Common myeloid progenitor, CD34-positive (primary cell): ENCODE measurements at regions not wholly inside any gene's neighbourhood (a gene's known extent, or its start where the extent isn't known, plus 50 kb on each side); places are given as distances from the start of the nearest gene placed in this dataset.
A peak's percentile ranks its signal among the peaks of the same experiment; 100 is the strongest.

Experiments
- CTCF ChIA-PET: fragments of 350-600 bp; sonication (Branson Sonifier 250); formaldehyde crosslinking; loops from one replicate; lab custom pipeline; 2021; ENCODE audit warnings: antibody characterized with exemption; lab: Charles Lee
- POLR2A ChIA-PET: fragments of 350-600 bp; sonication (Branson Sonifier 250); formaldehyde crosslinking; loops from one replicate; lab custom pipeline; 2021; ENCODE audit warnings: antibody characterized with exemption; lab: Charles Lee
- DNase-seq, 3 donors: peaks; one replicate each; pipeline versions ENCODE4 v3.0.0 to v3.0.0-alpha.2; 2013
- H3K27ac ChIP-seq, 2 experiments: 1 replicate in 1 of 2; 2 replicates in 1 of 2; pipeline ENCODE4 v1.7.0; 2013; ENCODE audit warnings: inconsistent platforms in 2 of 2, low read length in 2 of 2, mild to moderate bottlenecking in 2 of 2, low read depth in 1 of 2, moderate library complexity in 1 of 2; ENCODE audit not compliant: severe bottlenecking in 2 of 2, insufficient read depth in 1 of 2, poor library complexity in 1 of 2
- H3K27me3 ChIP-seq, 5 experiments: replicated peaks in 2 of 5; 1 replicate in 3 of 5; 2 replicates in 2 of 5; pipeline versions ENCODE4 v1.6.1 to v1.7.0; 2013; ENCODE audit warnings: low read length in 4 of 5, mild to moderate bottlenecking in 2 of 5, moderate library complexity in 2 of 5, inconsistent platforms in 1 of 5; ENCODE audit not compliant: insufficient read depth in 5 of 5, control insufficient read depth in 4 of 5
- H3K36me3 ChIP-seq, 4 experiments: 1 replicate in 2 of 4; 2 replicates in 2 of 4; pipeline versions ENCODE4 v1.6.1 to v1.7.0; 2013; ENCODE audit warnings: low read length in 3 of 4, control low read depth in 1 of 4, mild to moderate bottlenecking in 1 of 4; ENCODE audit not compliant: control insufficient read depth in 4 of 4, insufficient read depth in 4 of 4
- H3K4me1 ChIP-seq, 4 experiments: 1 replicate in 3 of 4; 2 replicates in 1 of 4; pipeline versions ENCODE4 v1.6.1 to v1.7.1; 2013; ENCODE audit warnings: low read length in 3 of 4, mild to moderate bottlenecking in 3 of 4, control low read depth in 1 of 4, inconsistent platforms in 1 of 4, moderate library complexity in 1 of 4; ENCODE audit not compliant: control insufficient read depth in 4 of 4, insufficient read depth in 4 of 4; ENCODE audit errors: control extremely low read depth in 1 of 4
- H3K4me3 ChIP-seq, 7 experiments: 1 replicate in 4 of 7; 2 replicates in 3 of 7; pipeline versions ENCODE4 v1.5.1 to v1.7.0; 2013; ENCODE audit warnings: mild to moderate bottlenecking in 7 of 7, low read length in 6 of 7, moderate library complexity in 6 of 7, inconsistent platforms in 2 of 7, low read depth in 2 of 7, control low read depth in 1 of 7; ENCODE audit not compliant: insufficient read depth in 4 of 7, control insufficient read depth in 1 of 7; ENCODE audit errors: extremely low read depth in 1 of 7
- H3K9me3 ChIP-seq, 5 experiments: 1 replicate in 4 of 5; 2 replicates in 1 of 5; pipeline versions ENCODE4 v1.6.1 to v1.7.1; 2013; ENCODE audit warnings: low read length in 4 of 5, mild to moderate bottlenecking in 2 of 5, inconsistent platforms in 1 of 5, low read depth in 1 of 5, moderate library complexity in 1 of 5; ENCODE audit not compliant: control insufficient read depth in 4 of 5, insufficient read depth in 2 of 5; ENCODE audit errors: control extremely low read depth in 1 of 5
- WGBS: methylation state at CpG from one replicate; pipeline ENCODE4 v1.1.5; 2013; ENCODE audit not compliant: insufficient coverage; 5-methylcytosine and 5-hydroxymethylcytosine counted together

DNA sequence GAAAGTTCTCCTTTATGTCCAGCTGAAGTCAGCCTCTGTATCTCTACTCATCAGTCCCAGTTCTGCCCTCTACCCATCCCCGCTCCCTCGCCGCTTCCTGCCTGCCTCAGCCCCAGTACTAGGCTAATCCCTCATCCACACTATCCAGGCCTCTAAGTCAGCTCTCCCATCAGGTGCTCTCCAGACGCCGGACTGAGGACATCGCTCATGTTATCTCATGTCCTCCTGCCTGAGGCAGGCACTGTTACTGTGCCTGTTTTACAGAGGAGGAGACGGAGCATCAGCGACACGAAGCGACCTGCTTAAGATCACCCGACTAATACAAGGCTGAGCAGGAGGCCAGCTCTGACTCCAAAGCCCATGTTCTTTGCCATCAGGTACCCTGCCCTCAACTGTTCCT, 57.3 kb upstream of the RUNX3 start:
- POLR2A ChIA-PET, result no interaction called here
- Histone ChIP-seq H3K4me1 (peaks cover 0 to 60% (median 18%) of the 10 kb centered on the region in 4 experiments), H3K27ac (no peak overlapping the region), H3K4me3 (no peak overlapping the region), H3K27me3 (no peaks in the 10 kb centered on the region), H3K9me3 (no peaks in the 10 kb centered on the region), H3K36me3 (no peaks in the 10 kb centered on the region)
- no peak for DNase-seq
- WGBS, result 100% methylated on average over 8 of the region's 11 CpGs
- CTCF ChIA-PET, result interaction anchor here (1.0 to 4.3 kb wide), 11 partner anchors 9 to 90 kb away, joined by 3 to 13 read pairs (median 6); no protein-coding TSS in a partner anchor

- CTCF ChIA-PET, result interaction anchor here (1.3 to 4.3 kb wide), 6 partner anchors 12 to 89 kb away, joined by 4 to 13 read pairs (median 6); no protein-coding TSS in a partner anchor
- Histone ChIP-seq H3K27me3 (no peaks in the 10 kb centered on the region), H3K4me3 (no peak overlapping the region), H3K9me3 (no peaks in the 10 kb centered on the region), H3K4me1 (peaks cover 0 to 55% (median 17%) of the 10 kb centered on the region in 4 experiments), H3K27ac (no peak overlapping the region), H3K36me3 (no peaks in the 10 kb centered on the region)
- 69% methylated on average over 2 of the region's 2 CpGs for WGBS
- no peak for DNase-seq
- POLR2A ChIA-PET, result no interaction called here
Observed at GRCh38 chr1:24986372-24986965, 56.4 kb upstream of the RUNX3 start.

GRCh38 chr1:24985737-24986136, 55.7 kb upstream of the RUNX3 start:
- CTCF ChIA-PET, result interaction anchor here (1.7 to 4.3 kb wide), 4 partner anchors 11 to 52 kb away, joined by 4 to 13 read pairs (median 10); no protein-coding TSS in a partner anchor
- peaks cover 0 to 55% (median 13%) of the 10 kb centered on the region in 4 experiments for H3K4me1 ChIP-seq
- POLR2A ChIA-PET, result interaction anchor here (1.0 kb wide), 1 partner anchor 37 kb away, joined by 3 read pairs; no protein-coding TSS in a partner anchor
- WGBS, result 100% methylated on average over 3 of the region's 3 CpGs
- H3K27me3 ChIP-seq, result no peaks in the 10 kb centered on the region
- H3K27ac ChIP-seq, result no peak overlapping the region
- no peaks in the 10 kb centered on the region for H3K36me3 ChIP-seq
- no peaks in the 10 kb centered on the region for H3K9me3 ChIP-seq
- no peak for DNase-seq
- H3K4me3 ChIP-seq, result no peak overlapping the region

GRCh38 chr1:24984800-24985522, 54.9 kb upstream of the RUNX3 start:
- 67% methylated on average over 3 of the region's 5 CpGs for WGBS
- no peak overlapping the region for H3K4me3 ChIP-seq

GRCh38 chr1:24984300-24984699, 54.2 kb upstream of the RUNX3 start:
- Histone ChIP-seq H3K9me3 (no peaks in the 10 kb centered on the region), H3K27me3 (no peaks in the 10 kb centered on the region), H3K27ac (no peak overlapping the region), H3K4me3 (no peak overlapping the region), H3K4me1 (peaks cover 0 to 48% (median 4%) of the 10 kb centered on the region in 4 experiments), H3K36me3 (no peaks in the 10 kb centered on the region)
- no peak for DNase-seq
- ChIA-PET CTCF (interaction anchor here (1.3 to 4.3 kb wide), 3 partner anchors 10 to 53 kb away, joined by 3 to 13 read pairs (median 10); no protein-coding TSS in a partner anchor), POLR2A (interaction anchor here (1.1 kb wide), 1 partner anchor 136 kb away, joined by 3 read pairs; no protein-coding TSS in a partner anchor)
- 100% methylated on average over 2 of the region's 2 CpGs for WGBS

More at GRCh38 chr1:24984800-24985522, 54.9 kb upstream of the RUNX3 start:
- ChIA-PET CTCF (interaction anchor here (1.3 to 4.3 kb wide), 4 partner anchors 10 to 53 kb away, joined by 3 to 13 read pairs (median 7); no protein-coding TSS in a partner anchor), POLR2A (interaction anchor here (0.6 to 1.1 kb wide), 3 partner anchors 38 to 137 kb away, joined by 3 read pairs; no protein-coding TSS in a partner anchor)
- H3K4me1 ChIP-seq, result peaks cover 0 to 51% (median 8%) of the 10 kb centered on the region in 4 experiments
- H3K27me3 ChIP-seq, result no peaks in the 10 kb centered on the region
- no peaks in the 10 kb centered on the region for H3K36me3 ChIP-seq
- DNase-seq, result peak in 2 of 3 donors; percentile 39 to 48
- H3K27ac ChIP-seq, result no peak overlapping the region
- H3K9me3 ChIP-seq, result no peaks in the 10 kb centered on the region

DNA sequence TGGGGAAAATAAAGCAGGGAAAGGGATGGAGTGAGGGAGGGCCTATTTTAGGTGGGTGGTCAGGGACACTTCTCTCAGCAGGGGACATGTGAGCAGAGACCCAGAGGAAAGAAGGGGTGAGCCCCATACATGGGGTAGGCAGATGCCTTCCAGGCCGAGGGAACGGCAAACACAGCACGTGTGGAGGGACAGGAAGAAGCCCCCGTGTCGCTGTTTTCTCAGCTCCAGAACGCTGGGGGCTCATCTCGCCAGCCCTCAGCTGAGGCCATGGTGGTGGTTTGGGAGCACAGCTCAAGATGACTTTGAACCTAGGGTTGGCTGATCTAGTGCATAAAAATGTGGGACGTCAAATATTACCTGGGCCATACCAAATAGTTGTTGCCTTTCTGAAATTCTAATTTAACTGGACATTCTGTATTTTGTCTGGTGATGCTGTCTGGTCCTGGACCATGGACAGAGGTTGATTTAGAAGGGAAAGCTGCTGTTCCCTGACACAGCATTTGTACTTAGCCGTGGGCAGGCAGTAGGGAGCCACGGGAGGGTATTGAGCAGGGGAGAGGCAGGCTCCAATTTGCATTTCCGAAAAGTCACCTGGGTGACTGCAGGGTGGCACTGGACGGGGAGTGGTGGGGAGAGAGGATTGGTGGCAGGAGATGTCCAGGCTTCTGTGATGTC, 53.1 kb upstream of the RUNX3 start:
- WGBS, result 97% methylated on average over 9 of the region's 12 CpGs

More for the DNA sequence above, 53.1 kb upstream of the RUNX3 start:
- H3K9me3 ChIP-seq, result no peaks in the 10 kb centered on the region
- CTCF ChIA-PET, result interaction anchor here (1.0 to 1.4 kb wide), 3 partner anchors 9 to 54 kb away, joined by 3 to 4 read pairs (median 4); no protein-coding TSS in a partner anchor
- no peak overlapping the region for H3K4me3 ChIP-seq
- H3K36me3 ChIP-seq, result no peaks in the 10 kb centered on the region
- no peaks in the 10 kb centered on the region for H3K27me3 ChIP-seq
- DNase-seq, result no peak
- peaks cover 0 to 55% (median 12%) of the 10 kb centered on the region in 4 experiments for H3K4me1 ChIP-seq
- H3K27ac ChIP-seq, result no peak overlapping the region
- POLR2A ChIA-PET, result interaction anchor here (0.8 kb wide), 1 partner anchor 50 kb away, joined by 3 read pairs; no protein-coding TSS in a partner anchor
